Keratinocyte (primary cell): ENCODE measurements at regions not wholly inside any gene's neighbourhood (a gene's known extent, or its start where the extent isn't known, plus 50 kb on each side); places are given as distances from the start of the nearest gene placed in this dataset.

Experiments
- DNase-seq: peaks from one replicate; pipeline ENCODE4 v3.0.0-alpha.2; 2011; ENCODE audit warnings: low read depth, missing footprints, low spot score
- FAIRE-seq: peaks from 2 replicates; lab custom pipeline; 2011; peaks lifted over from hg19 to GRCh38; lab: Jason Lieb, UNC
- H2AFZ ChIP-seq: 2 replicates; pipeline ENCODE4 v1.6.0; 2012; ENCODE audit warnings: low read length, control low read depth, inconsistent platforms; ENCODE audit not compliant: control insufficient read depth
- H3K27ac ChIP-seq: 2 replicates; pipeline ENCODE4 v1.5.1; 2011; ENCODE audit warnings: low read length; ENCODE audit not compliant: control insufficient read depth, insufficient read depth
- H3K27me3 ChIP-seq: 3 replicates; pipeline ENCODE4 v1.6.0; 2011; ENCODE audit warnings: low read length; ENCODE audit not compliant: control insufficient read depth, insufficient read depth; ENCODE audit errors: extremely low read depth
- H3K36me3 ChIP-seq, 2 experiments: 2 replicates in 1 of 2; 3 replicates in 1 of 2; pipeline ENCODE4 v1.5.1; 2011; ENCODE audit warnings: low read length in 2 of 2, mild to moderate bottlenecking in 1 of 2; ENCODE audit not compliant: control insufficient read depth in 2 of 2, insufficient read depth in 2 of 2; ENCODE audit errors: extremely low read depth in 1 of 2
- H3K4me1 ChIP-seq: 3 replicates; pipeline ENCODE4 v1.5.1; 2011; ENCODE audit warnings: low read length; ENCODE audit not compliant: control insufficient read depth, insufficient read depth; ENCODE audit errors: extremely low read depth
- H3K4me2 ChIP-seq: 3 replicates; pipeline ENCODE4 v1.6.0; 2011; ENCODE audit warnings: low read depth, low read length; ENCODE audit not compliant: control insufficient read depth, insufficient read depth; ENCODE audit errors: extremely low read depth
- H3K4me3 ChIP-seq, 3 experiments: fragments of 200-600 bp in 1 of 3; sonication (generic) in 1 of 3; 2 replicates in 2 of 3; 3 replicates in 1 of 3; pipeline ENCODE4 v1.5.1; 2011 to 2016; ENCODE audit warnings: low read length in 3 of 3, mild to moderate bottlenecking in 3 of 3, control low read depth in 2 of 3, inconsistent platforms in 1 of 3, low read depth in 1 of 3, mixed read lengths in 1 of 3, mixed run types in 1 of 3, moderate library complexity in 1 of 3; ENCODE audit not compliant: control insufficient read depth in 2 of 3, insufficient read depth in 2 of 3; ENCODE audit errors: extremely low read depth in 1 of 3
- H3K79me2 ChIP-seq: 2 replicates; pipeline ENCODE4 v1.6.0; 2012; ENCODE audit warnings: low read length; ENCODE audit not compliant: control insufficient read depth, insufficient read depth
- H3K9ac ChIP-seq: 3 replicates; pipeline ENCODE4 v1.6.0; 2011; ENCODE audit warnings: low read length; ENCODE audit not compliant: control insufficient read depth, insufficient read depth; ENCODE audit errors: extremely low read depth
- H3K9me1 ChIP-seq: 3 replicates; pipeline ENCODE4 v1.6.0; 2011; ENCODE audit warnings: low read length; ENCODE audit not compliant: control insufficient read depth, insufficient read depth; ENCODE audit errors: extremely low read depth
- H3K9me3 ChIP-seq: 2 replicates; pipeline ENCODE4 v1.5.1; 2012; ENCODE audit warnings: low read depth, low read length; ENCODE audit not compliant: control insufficient read depth
- H4K20me1 ChIP-seq: 3 replicates; pipeline ENCODE4 v1.6.0; 2011; ENCODE audit warnings: low read length; ENCODE audit not compliant: control insufficient read depth, insufficient read depth; ENCODE audit errors: extremely low read depth
- EZH2 ChIP-seq: IDR thresholded peaks from one replicate; pipeline ENCODE4 v1.6.1; 2012; ENCODE audit warnings: inconsistent platforms, mild to moderate bottlenecking, low read length, moderate library complexity
- dilution Hi-C: fragments of 300-500 bp; cut with MboI; formaldehyde crosslinking; loops from one replicate; pipeline ENCODE4 v1.7.0; 2020; ENCODE audit warnings: low sequenced_read_pairs; ENCODE audit not compliant: extremely low pct_ligation_motif_present
- TF ChIP-seq, protein P1 (sequence below), 3 experiments: IDR thresholded peaks in 1 of 3; conservative IDR thresholded peaks in 1 of 3; optimal IDR thresholded peaks in 1 of 3; 2 replicates in 2 of 3; 3 replicates in 1 of 3; pipeline versions ENCODE3 to v1.5.1; 2011; ENCODE audit warnings: low read length in 3 of 3, mild to moderate bottlenecking in 3 of 3, moderate library complexity in 2 of 3, control low read depth in 1 of 3, inconsistent platforms in 1 of 3; ENCODE audit not compliant: insufficient read depth in 2 of 3; ENCODE audit errors: extremely low read depth in 1 of 3

DNA sequence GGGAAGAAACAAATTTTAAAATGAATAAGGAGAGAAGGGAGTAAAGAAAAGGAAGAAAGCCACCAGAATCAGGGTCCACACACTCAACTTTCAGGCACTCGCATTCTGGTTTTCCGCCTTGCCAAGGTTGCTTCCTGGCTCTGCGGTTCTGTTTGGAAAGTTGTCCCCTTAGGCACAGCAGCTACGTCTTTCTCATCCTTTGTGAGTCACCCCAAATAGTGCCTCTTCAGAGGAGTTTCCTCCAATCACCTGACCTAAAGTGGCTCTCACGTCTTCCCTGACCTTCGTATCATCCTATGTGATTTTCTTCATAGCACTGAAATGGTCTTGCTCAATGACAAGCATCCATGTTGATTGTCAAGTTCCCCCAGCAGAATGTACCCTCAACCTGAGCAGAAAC, 99.5 kb upstream of the TMCC3 start:
- no peaks in the 10 kb centered on the region for H4K20me1 ChIP-seq
- no peaks in the 10 kb centered on the region for H3K79me2 ChIP-seq
- H3K9me3 ChIP-seq, result no peaks in the 10 kb centered on the region
- H3K4me2 ChIP-seq, result peak overlapping the region; percentile 38
- no peak overlapping the region for H3K9ac ChIP-seq
- no peaks in the 10 kb centered on the region for H3K27me3 ChIP-seq
- no peak for TF ChIP-seq EZH2
- TF ChIP-seq, protein P1, sequence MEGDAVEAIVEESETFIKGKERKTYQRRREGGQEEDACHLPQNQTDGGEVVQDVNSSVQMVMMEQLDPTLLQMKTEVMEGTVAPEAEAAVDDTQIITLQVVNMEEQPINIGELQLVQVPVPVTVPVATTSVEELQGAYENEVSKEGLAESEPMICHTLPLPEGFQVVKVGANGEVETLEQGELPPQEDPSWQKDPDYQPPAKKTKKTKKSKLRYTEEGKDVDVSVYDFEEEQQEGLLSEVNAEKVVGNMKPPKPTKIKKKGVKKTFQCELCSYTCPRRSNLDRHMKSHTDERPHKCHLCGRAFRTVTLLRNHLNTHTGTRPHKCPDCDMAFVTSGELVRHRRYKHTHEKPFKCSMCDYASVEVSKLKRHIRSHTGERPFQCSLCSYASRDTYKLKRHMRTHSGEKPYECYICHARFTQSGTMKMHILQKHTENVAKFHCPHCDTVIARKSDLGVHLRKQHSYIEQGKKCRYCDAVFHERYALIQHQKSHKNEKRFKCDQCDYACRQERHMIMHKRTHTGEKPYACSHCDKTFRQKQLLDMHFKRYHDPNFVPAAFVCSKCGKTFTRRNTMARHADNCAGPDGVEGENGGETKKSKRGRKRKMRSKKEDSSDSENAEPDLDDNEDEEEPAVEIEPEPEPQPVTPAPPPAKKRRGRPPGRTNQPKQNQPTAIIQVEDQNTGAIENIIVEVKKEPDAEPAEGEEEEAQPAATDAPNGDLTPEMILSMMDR (optimal IDR thresholded peaks at IDR 0.05 in 1 of 3, IDR thresholded peaks at IDR 0.05 in 1 of 3, conservative IDR thresholded peaks at IDR 0.05 in 1 of 3; ENCODE audit: extremely low read depth in 1 of 3, insufficient read depth in 2 of 3, low read length in 3 of 3), result no peak
- DNase-seq (no peak), FAIRE-seq (peak; percentile 26)
- peaks cover 5% of the 10 kb centered on the region for H3K4me1 ChIP-seq
- dilution Hi-C loops, result no loop called here
- no peaks in the 10 kb centered on the region for H3K36me3 ChIP-seq
- H3K27ac ChIP-seq, result no peak overlapping the region
- H3K9me1 ChIP-seq, result no peaks in the 10 kb centered on the region
- no peak overlapping the region for H2AFZ ChIP-seq
- no peak overlapping the region for H3K4me3 ChIP-seq

DNA sequence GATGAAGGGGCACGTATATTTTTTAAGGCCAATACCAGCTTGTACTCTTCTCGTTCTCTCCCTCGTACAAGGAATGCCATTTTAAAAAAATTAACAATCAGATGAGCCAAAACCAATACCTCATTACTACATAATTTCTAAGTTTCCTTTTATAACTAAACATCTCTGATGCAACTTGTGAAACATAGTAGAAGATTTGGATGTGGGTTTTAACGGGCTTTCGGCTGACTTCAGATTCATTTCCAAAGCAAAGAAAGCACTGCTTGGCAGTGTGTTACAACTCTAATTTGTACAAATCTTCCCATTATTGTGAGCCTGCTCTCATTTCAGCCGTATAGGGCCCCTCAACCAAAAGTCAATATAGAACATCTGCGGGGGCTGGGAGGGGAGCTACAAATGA, 99.1 kb upstream of the TMCC3 start:
- Histone ChIP-seq H3K27me3 (no peaks in the 10 kb centered on the region), H3K4me1 (peaks cover 5% of the 10 kb centered on the region), H3K4me2 (no peak overlapping the region), H3K9me1 (no peaks in the 10 kb centered on the region), H2AFZ (no peak overlapping the region), H3K4me3 (no peak overlapping the region), H3K27ac (no peak overlapping the region), H3K36me3 (no peaks in the 10 kb centered on the region), H4K20me1 (no peaks in the 10 kb centered on the region), H3K9me3 (no peaks in the 10 kb centered on the region), H3K79me2 (no peaks in the 10 kb centered on the region), H3K9ac (no peak overlapping the region)
- TF ChIP-seq, protein P1 (optimal IDR thresholded peaks at IDR 0.05 in 1 of 3, IDR thresholded peaks at IDR 0.05 in 1 of 3, conservative IDR thresholded peaks at IDR 0.05 in 1 of 3; ENCODE audit: extremely low read depth in 1 of 3, insufficient read depth in 2 of 3, low read length in 3 of 3), result no peak
- no peak for TF ChIP-seq EZH2
- dilution Hi-C loops, result no loop called here
- FAIRE-seq (no peak), DNase-seq (no peak)
